ENCODE measurements at regions not wholly inside any gene's neighbourhood (a gene's known extent, or its start where the extent isn't known, plus 50 kb on each side); places are given as distances from the start of the nearest gene placed in this dataset.

DNA sequence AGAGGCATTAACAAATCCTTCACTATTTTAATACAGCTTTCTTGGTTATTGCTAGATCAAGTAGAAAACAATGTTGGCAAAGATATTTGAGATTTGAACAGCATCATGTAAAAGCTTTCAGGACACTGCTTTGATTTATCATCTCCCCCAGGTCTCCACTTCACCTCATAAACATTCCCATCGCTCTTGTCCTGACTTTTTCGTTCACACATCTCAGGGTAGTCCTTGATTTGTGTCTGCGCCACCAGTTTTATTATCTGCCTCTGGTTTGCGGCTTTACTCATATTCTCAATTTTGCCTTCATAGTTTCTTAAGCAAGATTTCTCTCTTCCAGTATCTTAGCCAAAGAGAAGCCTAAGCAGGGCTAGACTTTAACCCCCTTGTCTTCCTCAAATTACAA lies 63.5 kb upstream of the ROR1 start:
- intact Hi-C loops (cut with DNase I) = no loop called here
- H3K4me3 ChIP-seq = no peak overlapping the region
- no peaks in the 10 kb centered on the region for H3K36me3 ChIP-seq (ENCODE audit: insufficient read depth in 1 of 2, low read depth in 1 of 2)
- no peak for DNase-seq
- no peaks in the 10 kb centered on the region for H3K9me3 ChIP-seq
- no peaks in the 10 kb centered on the region for H3K4me1 ChIP-seq
- H3K27ac ChIP-seq = no peak overlapping the region
- no peak for ATAC-seq
- 88 to 97% (median 89%) methylated on average over 4 of the region's 4 CpGs for WGBS, 3 donors
- no peaks in the 10 kb centered on the region for H3K27me3 ChIP-seq (ENCODE audit: insufficient read depth in 3 of 3, low read length in 2 of 3)
- TF ChIP-seq, protein P1, sequence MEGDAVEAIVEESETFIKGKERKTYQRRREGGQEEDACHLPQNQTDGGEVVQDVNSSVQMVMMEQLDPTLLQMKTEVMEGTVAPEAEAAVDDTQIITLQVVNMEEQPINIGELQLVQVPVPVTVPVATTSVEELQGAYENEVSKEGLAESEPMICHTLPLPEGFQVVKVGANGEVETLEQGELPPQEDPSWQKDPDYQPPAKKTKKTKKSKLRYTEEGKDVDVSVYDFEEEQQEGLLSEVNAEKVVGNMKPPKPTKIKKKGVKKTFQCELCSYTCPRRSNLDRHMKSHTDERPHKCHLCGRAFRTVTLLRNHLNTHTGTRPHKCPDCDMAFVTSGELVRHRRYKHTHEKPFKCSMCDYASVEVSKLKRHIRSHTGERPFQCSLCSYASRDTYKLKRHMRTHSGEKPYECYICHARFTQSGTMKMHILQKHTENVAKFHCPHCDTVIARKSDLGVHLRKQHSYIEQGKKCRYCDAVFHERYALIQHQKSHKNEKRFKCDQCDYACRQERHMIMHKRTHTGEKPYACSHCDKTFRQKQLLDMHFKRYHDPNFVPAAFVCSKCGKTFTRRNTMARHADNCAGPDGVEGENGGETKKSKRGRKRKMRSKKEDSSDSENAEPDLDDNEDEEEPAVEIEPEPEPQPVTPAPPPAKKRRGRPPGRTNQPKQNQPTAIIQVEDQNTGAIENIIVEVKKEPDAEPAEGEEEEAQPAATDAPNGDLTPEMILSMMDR (IDR thresholded peaks at IDR 0.05) = no peak

DNA sequence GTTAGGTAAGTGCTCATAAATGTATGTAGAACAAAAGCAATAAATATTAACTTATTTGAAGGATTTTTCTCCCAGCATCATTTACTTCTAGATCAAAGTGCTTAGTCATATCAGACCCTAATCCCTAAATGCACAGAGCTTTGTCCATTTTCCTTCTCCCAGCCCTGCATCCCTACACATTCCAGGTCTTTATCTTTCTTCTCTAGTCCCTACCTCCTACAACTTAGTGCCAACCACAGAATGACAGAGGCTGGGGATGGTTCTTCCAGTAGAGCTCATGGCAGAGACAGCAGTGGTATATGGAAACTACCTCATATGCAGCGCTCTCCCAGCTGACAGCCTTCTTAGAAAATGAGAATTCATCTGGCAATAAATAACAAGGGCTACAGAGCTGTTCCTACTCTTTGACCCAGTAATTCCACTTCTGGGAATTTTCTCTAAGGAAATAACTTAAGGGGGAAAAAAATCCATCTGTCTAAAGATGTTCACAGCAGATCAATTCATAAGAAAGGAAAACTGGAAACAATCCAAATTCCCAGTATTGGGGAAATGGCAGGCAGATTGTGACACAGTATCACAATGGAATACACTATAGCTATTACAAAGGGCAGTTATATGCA lies 62.9 kb upstream of the ROR1 start:
- DNase-seq = no peak
- TF ChIP-seq, protein P1 (IDR thresholded peaks at IDR 0.05) = no peak
- ATAC-seq = no peak

DNA sequence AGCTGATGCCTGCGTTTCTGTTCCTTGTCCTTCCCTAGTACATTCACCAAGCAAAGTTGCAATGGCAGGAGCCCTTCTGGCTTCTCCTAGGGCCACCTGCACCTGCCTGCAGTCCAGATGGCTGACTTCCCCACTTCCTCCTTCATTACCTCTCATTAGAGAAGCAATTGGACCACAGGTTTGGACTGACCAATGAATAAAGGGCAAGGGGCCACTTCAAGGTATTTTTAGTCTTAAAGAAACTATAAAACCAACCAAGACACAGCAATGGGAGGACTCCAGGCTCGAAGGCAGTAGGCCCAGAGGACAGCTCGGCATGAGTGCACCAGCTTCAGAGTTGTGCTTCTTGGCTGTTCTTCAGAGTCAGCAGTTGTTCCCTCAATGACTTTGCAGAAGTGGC lies 60.8 kb upstream of the ROR1 start:
- intact Hi-C loops (cut with DNase I) = no loop called here
- H3K27me3 ChIP-seq (ENCODE audit: insufficient read depth in 3 of 3, low read length in 2 of 3) = no peaks in the 10 kb centered on the region
- TF ChIP-seq, protein P1 (IDR thresholded peaks at IDR 0.05) = no peak
- no peaks in the 10 kb centered on the region for H3K36me3 ChIP-seq (ENCODE audit: insufficient read depth in 1 of 2, low read depth in 1 of 2)
- 83 to 96% (median 94%) methylated on average over 3 of the region's 3 CpGs for WGBS, 3 donors
- no peaks in the 10 kb centered on the region for H3K4me1 ChIP-seq
- ATAC-seq (no peak), DNase-seq (no peak)
- no peaks in the 10 kb centered on the region for H3K9me3 ChIP-seq
- no peak overlapping the region for H3K4me3 ChIP-seq
- no peak overlapping the region for H3K27ac ChIP-seq

More for the DNA sequence above, 62.9 kb upstream of the ROR1 start:
- Histone ChIP-seq H3K27me3 (ENCODE audit: insufficient read depth in 3 of 3, low read length in 2 of 3) (no peaks in the 10 kb centered on the region), H3K36me3 (ENCODE audit: insufficient read depth in 1 of 2, low read depth in 1 of 2) (no peaks in the 10 kb centered on the region), H3K4me1 (no peaks in the 10 kb centered on the region), H3K4me3 (no peak overlapping the region), H3K9me3 (no peaks in the 10 kb centered on the region), H3K27ac (no peak overlapping the region)
- intact Hi-C loops (cut with DNase I) = no loop called here
- WGBS, 3 donors = 82 to 88% (median 84%) methylated on average over 1 of the region's 1 CpG

DNA sequence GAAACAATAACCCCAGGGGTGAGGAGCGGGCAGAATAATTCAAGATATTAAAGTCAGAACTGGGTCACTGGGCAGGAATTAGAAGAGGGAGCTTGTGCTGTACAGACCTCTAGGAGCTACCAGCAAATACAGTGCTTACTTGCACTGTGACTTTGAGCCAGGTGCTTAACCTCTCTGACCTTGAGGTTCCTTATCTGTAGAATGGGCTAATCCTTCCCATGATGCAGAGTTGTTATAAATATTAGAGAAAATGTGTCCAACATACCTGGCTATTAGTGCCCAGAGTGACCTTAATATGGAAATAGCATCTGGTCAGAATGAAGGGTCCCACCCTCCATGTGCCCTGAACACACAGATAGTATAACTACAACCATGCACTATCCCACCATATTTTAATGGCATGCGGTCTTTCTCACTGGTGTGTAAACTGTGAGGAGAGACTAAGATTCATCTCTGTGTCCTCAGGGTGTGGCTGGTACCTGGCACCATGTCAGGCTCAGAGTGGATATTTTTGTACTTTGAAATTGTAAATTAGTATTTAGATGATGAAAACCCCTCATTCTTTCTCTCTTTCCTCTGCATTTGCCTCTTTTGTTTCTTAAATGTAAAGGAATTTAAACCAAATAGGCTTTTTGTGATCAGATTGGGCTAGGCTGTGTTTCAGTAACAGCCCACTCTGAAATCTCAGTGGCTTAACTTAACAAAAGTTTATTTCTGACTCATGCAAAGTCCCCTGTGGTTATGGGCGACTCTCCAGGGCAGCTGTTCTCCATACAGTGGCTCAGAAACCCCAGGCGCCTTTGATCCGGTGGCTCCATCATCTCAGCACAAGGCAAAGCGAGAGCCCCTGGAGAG lies 60.0 kb upstream of the ROR1 start:
- DNase-seq = no peak
- Histone ChIP-seq H3K27ac (no peak overlapping the region), H3K27me3 (ENCODE audit: insufficient read depth in 3 of 3, low read length in 2 of 3) (no peaks in the 10 kb centered on the region), H3K36me3 (ENCODE audit: insufficient read depth in 1 of 2, low read depth in 1 of 2) (no peaks in the 10 kb centered on the region), H3K4me3 (no peak overlapping the region), H3K9me3 (no peaks in the 10 kb centered on the region), H3K4me1 (no peaks in the 10 kb centered on the region)
- TF ChIP-seq, protein P1 (IDR thresholded peaks at IDR 0.05) = no peak
- intact Hi-C loops (cut with DNase I) = no loop called here
- 50 to 62% (median 61%) methylated on average over 6 of the region's 6 CpGs for WGBS, 3 donors
- ATAC-seq = peak in 2 of 4 donors; percentile 37

All from psoas muscle (tissue), 7 donors.